ENCODE measurements at regions not wholly inside any gene's neighbourhood (a gene's known extent, or its start where the extent isn't known, plus 50 kb on each side); places are given as distances from the start of the nearest gene placed in this dataset.

GRCh38 chr1:214935258-214935657, 147.3 kb upstream of the KCNK2 start:
- no peak for TF ChIP-seq EZH2phosphoT487 (IDR thresholded peaks at IDR 0.05; ENCODE audit: borderline replicate concordance)
- TF ChIP-seq, protein P1, sequence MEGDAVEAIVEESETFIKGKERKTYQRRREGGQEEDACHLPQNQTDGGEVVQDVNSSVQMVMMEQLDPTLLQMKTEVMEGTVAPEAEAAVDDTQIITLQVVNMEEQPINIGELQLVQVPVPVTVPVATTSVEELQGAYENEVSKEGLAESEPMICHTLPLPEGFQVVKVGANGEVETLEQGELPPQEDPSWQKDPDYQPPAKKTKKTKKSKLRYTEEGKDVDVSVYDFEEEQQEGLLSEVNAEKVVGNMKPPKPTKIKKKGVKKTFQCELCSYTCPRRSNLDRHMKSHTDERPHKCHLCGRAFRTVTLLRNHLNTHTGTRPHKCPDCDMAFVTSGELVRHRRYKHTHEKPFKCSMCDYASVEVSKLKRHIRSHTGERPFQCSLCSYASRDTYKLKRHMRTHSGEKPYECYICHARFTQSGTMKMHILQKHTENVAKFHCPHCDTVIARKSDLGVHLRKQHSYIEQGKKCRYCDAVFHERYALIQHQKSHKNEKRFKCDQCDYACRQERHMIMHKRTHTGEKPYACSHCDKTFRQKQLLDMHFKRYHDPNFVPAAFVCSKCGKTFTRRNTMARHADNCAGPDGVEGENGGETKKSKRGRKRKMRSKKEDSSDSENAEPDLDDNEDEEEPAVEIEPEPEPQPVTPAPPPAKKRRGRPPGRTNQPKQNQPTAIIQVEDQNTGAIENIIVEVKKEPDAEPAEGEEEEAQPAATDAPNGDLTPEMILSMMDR (conservative IDR thresholded peaks at IDR 0.05; ENCODE audit: low read length), result no peak
- Histone ChIP-seq H2AFZ (ENCODE audit: low read length) (no peak overlapping the region), H3K4me2 (ENCODE audit: low read depth, low read length, poor library complexity, severe bottlenecking) (no peak overlapping the region), H3K9me3 (ENCODE audit: insufficient read depth, low read depth, low read length) (no peaks in the 10 kb centered on the region), H3K9ac (ENCODE audit: low read depth, low read length, poor library complexity, severe bottlenecking) (no peak overlapping the region), H3K4me3 (ENCODE audit: low read length, poor library complexity, severe bottlenecking) (no peak overlapping the region), H3K27me3 (ENCODE audit: insufficient read depth, low read length, poor library complexity, severe bottlenecking) (no peaks in the 10 kb centered on the region), H3F3A (ENCODE audit: low read depth) (no peaks in the 10 kb centered on the region), H3K4me1 (ENCODE audit: insufficient read depth, low read length, poor library complexity, severe bottlenecking) (no peaks in the 10 kb centered on the region), H4K20me1 (ENCODE audit: insufficient read depth, low read length, poor library complexity, severe bottlenecking) (no peaks in the 10 kb centered on the region), H3K36me3 (ENCODE audit: insufficient read depth, low read length) (no peaks in the 10 kb centered on the region), H3K9me2 (replicated peaks; ENCODE audit: low read depth, low read length) (no peaks in the 10 kb centered on the region), H3K79me2 (ENCODE audit: insufficient read depth, low read length) (no peaks in the 10 kb centered on the region)

DNA sequence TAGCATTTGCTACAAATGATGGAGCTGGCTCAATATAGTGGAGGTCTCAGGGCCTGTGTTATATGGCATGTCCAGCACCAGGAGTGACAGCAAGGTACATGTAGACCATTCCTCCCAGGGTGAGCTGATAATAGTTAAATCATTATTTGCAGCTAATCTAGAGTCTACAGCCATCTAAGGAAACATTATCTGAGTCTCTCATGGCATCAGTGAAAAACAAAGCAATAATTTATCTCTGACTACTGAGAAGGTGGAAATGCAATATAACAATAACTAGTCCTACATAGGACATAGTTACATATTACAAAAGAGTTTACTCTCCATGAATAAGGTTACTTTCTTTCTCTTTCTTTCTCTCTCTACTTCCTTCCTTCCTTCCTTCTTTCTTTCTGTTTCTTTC, 143.4 kb upstream of the KCNK2 start:
- TF ChIP-seq EZH2phosphoT487 (IDR thresholded peaks at IDR 0.05; ENCODE audit: borderline replicate concordance), result no peak
- TF ChIP-seq, protein P1 (conservative IDR thresholded peaks at IDR 0.05; ENCODE audit: low read length), result no peak
- Histone ChIP-seq H3K4me3 (ENCODE audit: low read length, poor library complexity, severe bottlenecking) (no peak overlapping the region), H3K4me2 (ENCODE audit: low read depth, low read length, poor library complexity, severe bottlenecking) (no peak overlapping the region), H3K27me3 (ENCODE audit: insufficient read depth, low read length, poor library complexity, severe bottlenecking) (no peaks in the 10 kb centered on the region), H3K36me3 (ENCODE audit: insufficient read depth, low read length) (no peaks in the 10 kb centered on the region), H2AFZ (ENCODE audit: low read length) (no peak overlapping the region), H3K9me2 (replicated peaks; ENCODE audit: low read depth, low read length) (no peaks in the 10 kb centered on the region), H3K79me2 (ENCODE audit: insufficient read depth, low read length) (no peaks in the 10 kb centered on the region), H3F3A (ENCODE audit: low read depth) (no peaks in the 10 kb centered on the region), H3K9me3 (ENCODE audit: insufficient read depth, low read depth, low read length) (no peaks in the 10 kb centered on the region), H3K9ac (ENCODE audit: low read depth, low read length, poor library complexity, severe bottlenecking) (no peak overlapping the region), H3K4me1 (ENCODE audit: insufficient read depth, low read length, poor library complexity, severe bottlenecking) (peaks cover 9% of the 10 kb centered on the region), H4K20me1 (ENCODE audit: insufficient read depth, low read length, poor library complexity, severe bottlenecking) (no peaks in the 10 kb centered on the region)

DNA sequence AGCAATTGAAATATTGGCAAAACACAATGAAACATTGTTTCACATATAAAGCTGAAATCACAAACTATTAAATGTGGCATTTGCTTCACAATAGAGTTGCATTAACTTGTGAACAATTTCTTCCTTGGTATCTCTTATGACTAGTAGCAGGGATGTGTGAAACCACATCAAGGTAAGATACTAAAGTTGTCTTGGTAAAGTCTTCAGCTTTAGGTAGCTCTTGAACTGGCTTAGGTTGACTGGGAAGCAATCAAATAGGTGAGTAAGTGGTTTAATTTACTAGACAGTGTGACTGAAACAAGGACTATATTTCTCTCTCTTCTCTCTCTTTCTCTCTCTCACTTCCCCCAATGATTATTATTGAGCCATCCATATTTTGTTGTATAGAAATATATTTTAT, 141.5 kb upstream of the KCNK2 start:
- Histone ChIP-seq H3K79me2 (ENCODE audit: insufficient read depth, low read length) (no peaks in the 10 kb centered on the region), H3F3A (ENCODE audit: low read depth) (no peaks in the 10 kb centered on the region), H3K9me3 (ENCODE audit: insufficient read depth, low read depth, low read length) (no peaks in the 10 kb centered on the region), H4K20me1 (ENCODE audit: insufficient read depth, low read length, poor library complexity, severe bottlenecking) (no peaks in the 10 kb centered on the region), H3K4me1 (ENCODE audit: insufficient read depth, low read length, poor library complexity, severe bottlenecking) (peaks cover 9% of the 10 kb centered on the region), H2AFZ (ENCODE audit: low read length) (no peak overlapping the region), H3K4me3 (ENCODE audit: low read length, poor library complexity, severe bottlenecking) (no peak overlapping the region), H3K4me2 (ENCODE audit: low read depth, low read length, poor library complexity, severe bottlenecking) (no peak overlapping the region), H3K9ac (ENCODE audit: low read depth, low read length, poor library complexity, severe bottlenecking) (no peak overlapping the region), H3K27me3 (ENCODE audit: insufficient read depth, low read length, poor library complexity, severe bottlenecking) (no peaks in the 10 kb centered on the region), H3K9me2 (replicated peaks; ENCODE audit: low read depth, low read length) (no peaks in the 10 kb centered on the region), H3K36me3 (ENCODE audit: insufficient read depth, low read length) (no peaks in the 10 kb centered on the region)
- TF ChIP-seq EZH2phosphoT487 (IDR thresholded peaks at IDR 0.05; ENCODE audit: borderline replicate concordance), result no peak
- TF ChIP-seq, protein P1 (conservative IDR thresholded peaks at IDR 0.05; ENCODE audit: low read length), result no peak
